GM23338 (cell line): ENCODE measurements at regions not wholly inside any gene's neighbourhood (a gene's known extent, or its start where the extent isn't known, plus 50 kb on each side); places are given as distances from the start of the nearest gene placed in this dataset.

Experiments
- ATAC-seq: fragments of 200-7000 bp; cut with Tn5 transposase; 3 replicates; pipeline ENCODE4 v1.9.1; 2020
- DNase-seq: peaks from one replicate; pipeline ENCODE4 v3.0.0-alpha.2; 2015; ENCODE audit warnings: low spot score
- H2AFZ ChIP-seq: fragments of 200-600 bp; sonication (generic); 2 replicates; pipeline ENCODE4 v1.8.0; 2016; ENCODE audit warnings: antibody characterized with exemption, mild to moderate bottlenecking, moderate library complexity
- H3F3A ChIP-seq: fragments of 200-600 bp; sonication (generic); replicated peaks from 2 replicates; pipeline ENCODE4 v1.8.0; 2017; ENCODE audit warnings: antibody characterized with exemption, mixed run types, low read depth
- H3K27ac ChIP-seq: fragments of 200-600 bp; sonication (generic); 2 replicates; pipeline ENCODE4 v1.6.1; 2016; ENCODE audit warnings: low read depth
- H3K27me3 ChIP-seq: fragments of 200-600 bp; sonication (generic); 2 replicates; pipeline ENCODE4 v1.8.0; 2016; ENCODE audit warnings: mild to moderate bottlenecking, mixed run types, moderate library complexity; ENCODE audit not compliant: insufficient read depth
- H3K36me3 ChIP-seq: fragments of 200-600 bp; sonication (generic); 2 replicates; pipeline ENCODE4 v1.8.0; 2016; ENCODE audit warnings: mild to moderate bottlenecking; ENCODE audit not compliant: insufficient read depth
- H3K4me1 ChIP-seq: fragments of 200-600 bp; sonication (generic); 2 replicates; pipeline ENCODE4 v1.8.0; 2016; ENCODE audit warnings: mild to moderate bottlenecking, moderate library complexity; ENCODE audit not compliant: insufficient read depth
- H3K4me2 ChIP-seq: fragments of 200-600 bp; sonication (generic); 2 replicates; pipeline ENCODE4 v1.7.1; 2017; ENCODE audit warnings: mixed run types
- H3K4me3 ChIP-seq: fragments of 200-600 bp; sonication (generic); 2 replicates; pipeline ENCODE4 v1.6.1; 2016; ENCODE audit warnings: mixed run types
- H3K79me2 ChIP-seq: fragments of 200-600 bp; sonication (generic); replicated peaks from 2 replicates; pipeline ENCODE4 v1.8.0; 2017; ENCODE audit warnings: mild to moderate bottlenecking; ENCODE audit not compliant: insufficient read depth
- H3K9me2 ChIP-seq: fragments of 200-600 bp; sonication (generic); 2 replicates; pipeline ENCODE4 v1.8.0; 2017; ENCODE audit not compliant: insufficient read depth
- H4K20me1 ChIP-seq: fragments of 200-600 bp; sonication (generic); replicated peaks from 2 replicates; pipeline ENCODE4 v1.8.0; 2017; ENCODE audit warnings: mild to moderate bottlenecking; ENCODE audit not compliant: insufficient read depth
- H3K27ac Mint-ChIP-seq: 2 replicates; pipeline ENCODE4 v1.8.0; 2020; ENCODE audit warnings: inconsistent platforms, mild to moderate bottlenecking, moderate library complexity, mixed read lengths
- H3K27me3 Mint-ChIP-seq: 3 replicates; pipeline ENCODE4 v1.8.0; 2022; ENCODE audit warnings: low read depth, mild to moderate bottlenecking, moderate library complexity, mixed read lengths, inconsistent platforms; ENCODE audit not compliant: insufficient read depth, poor library complexity
- H3K36me3 Mint-ChIP-seq: 3 replicates; pipeline ENCODE4 v1.8.0; 2021; ENCODE audit warnings: low read depth, mild to moderate bottlenecking, inconsistent platforms, moderate library complexity, mixed read lengths
- H3K4me1 Mint-ChIP-seq: 3 replicates; pipeline ENCODE4 v1.8.0; 2020; ENCODE audit warnings: mild to moderate bottlenecking, inconsistent platforms, mixed read lengths
- H3K4me3 Mint-ChIP-seq: 3 replicates; pipeline ENCODE4 v1.8.0; 2021; ENCODE audit warnings: moderate library complexity, mild to moderate bottlenecking, inconsistent platforms, mixed read lengths
- H3K9me3 Mint-ChIP-seq: 3 replicates; pipeline ENCODE4 v1.8.0; 2020; ENCODE audit warnings: moderate library complexity, mild to moderate bottlenecking, inconsistent platforms, mixed read lengths
- JUNB ChIP-seq: IDR thresholded peaks from one replicate; pipeline ENCODE4 v1.6.1; 2016; ENCODE audit warnings: antibody characterized with exemption; ENCODE audit not compliant: unreplicated experiment
- NANOG ChIP-seq: IDR thresholded peaks from 2 replicates; pipeline ENCODE4 v1.6.1; 2016; ENCODE audit warnings: antibody characterized with exemption, borderline replicate concordance
- STAT1 ChIP-seq: IDR thresholded peaks from one replicate; pipeline ENCODE4 v1.6.1; 2016; ENCODE audit warnings: antibody characterized with exemption; ENCODE audit not compliant: unreplicated experiment
- ZNF114 ChIP-seq: fragments of 250-450 bp; sonication (Bioruptor Pico); IDR thresholded peaks from 2 replicates; pipeline ENCODE4 v1.5.0; 2020; ENCODE audit warnings: mild to moderate bottlenecking, moderate library complexity
- ZNF331 ChIP-seq: fragments of 250-450 bp; sonication (Bioruptor Pico); IDR thresholded peaks from 2 replicates; pipeline ENCODE4 v1.5.0; 2020; ENCODE audit warnings: low read depth, mild to moderate bottlenecking, moderate library complexity
- TF ChIP-seq, protein P1 (sequence below): IDR thresholded peaks from 2 replicates; pipeline ENCODE4 v1.6.1; 2016; ENCODE audit warnings: antibody characterized with exemption
- TF ChIP-seq, protein P2 (sequence below): IDR thresholded peaks from one replicate; pipeline ENCODE4 v1.6.1; 2018; ENCODE audit warnings: antibody characterized with exemption; ENCODE audit not compliant: unreplicated experiment
- TF ChIP-seq, protein P3 (sequence below): fragments of 250-450 bp; sonication (Bioruptor Pico); IDR thresholded peaks from 2 replicates; pipeline ENCODE4 v1.5.0; 2020; ENCODE audit warnings: mild to moderate bottlenecking, moderate library complexity
- TF ChIP-seq, protein P4 (sequence below), 2 experiments: fragments of 200-600 bp in 1 of 2; sonication (generic) in 1 of 2; conservative IDR thresholded peaks; 2 replicates each; pipeline versions ENCODE4 v1.5.1 to v1.6.1; 2016 to 2017; ENCODE audit warnings: antibody characterized with exemption in 2 of 2, low read depth in 2 of 2, mild to moderate bottlenecking in 2 of 2, moderate library complexity in 1 of 2

DNA sequence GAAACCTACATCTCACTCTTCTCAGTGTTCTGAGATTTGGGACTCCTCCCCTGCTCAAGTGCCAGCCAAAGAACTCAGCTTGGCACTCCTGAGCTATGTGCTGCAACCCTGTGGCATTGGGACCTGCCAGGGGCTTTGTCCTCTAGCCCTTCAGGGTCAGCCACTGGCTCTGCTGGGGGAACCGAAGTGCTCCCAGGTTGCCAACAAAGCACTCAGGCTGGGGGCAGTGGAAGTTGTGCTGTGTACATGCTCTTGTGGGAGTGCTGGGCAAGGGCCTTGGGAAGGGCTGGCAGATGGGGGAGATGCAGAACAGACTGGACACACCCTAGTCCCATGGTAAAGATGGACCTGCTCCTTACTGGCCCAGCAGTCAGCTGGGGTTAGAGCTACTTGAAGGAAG, 498.6 kb downstream of the CAAP1 start (continued):
- TF ChIP-seq, protein P1, sequence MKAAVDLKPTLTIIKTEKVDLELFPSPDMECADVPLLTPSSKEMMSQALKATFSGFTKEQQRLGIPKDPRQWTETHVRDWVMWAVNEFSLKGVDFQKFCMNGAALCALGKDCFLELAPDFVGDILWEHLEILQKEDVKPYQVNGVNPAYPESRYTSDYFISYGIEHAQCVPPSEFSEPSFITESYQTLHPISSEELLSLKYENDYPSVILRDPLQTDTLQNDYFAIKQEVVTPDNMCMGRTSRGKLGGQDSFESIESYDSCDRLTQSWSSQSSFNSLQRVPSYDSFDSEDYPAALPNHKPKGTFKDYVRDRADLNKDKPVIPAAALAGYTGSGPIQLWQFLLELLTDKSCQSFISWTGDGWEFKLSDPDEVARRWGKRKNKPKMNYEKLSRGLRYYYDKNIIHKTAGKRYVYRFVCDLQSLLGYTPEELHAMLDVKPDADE, result no peak
- no peak for TF ChIP-seq JUNB
- TF ChIP-seq ZNF114 (CRISPR knock-in tag), result no peak
- TF ChIP-seq, protein P2, sequence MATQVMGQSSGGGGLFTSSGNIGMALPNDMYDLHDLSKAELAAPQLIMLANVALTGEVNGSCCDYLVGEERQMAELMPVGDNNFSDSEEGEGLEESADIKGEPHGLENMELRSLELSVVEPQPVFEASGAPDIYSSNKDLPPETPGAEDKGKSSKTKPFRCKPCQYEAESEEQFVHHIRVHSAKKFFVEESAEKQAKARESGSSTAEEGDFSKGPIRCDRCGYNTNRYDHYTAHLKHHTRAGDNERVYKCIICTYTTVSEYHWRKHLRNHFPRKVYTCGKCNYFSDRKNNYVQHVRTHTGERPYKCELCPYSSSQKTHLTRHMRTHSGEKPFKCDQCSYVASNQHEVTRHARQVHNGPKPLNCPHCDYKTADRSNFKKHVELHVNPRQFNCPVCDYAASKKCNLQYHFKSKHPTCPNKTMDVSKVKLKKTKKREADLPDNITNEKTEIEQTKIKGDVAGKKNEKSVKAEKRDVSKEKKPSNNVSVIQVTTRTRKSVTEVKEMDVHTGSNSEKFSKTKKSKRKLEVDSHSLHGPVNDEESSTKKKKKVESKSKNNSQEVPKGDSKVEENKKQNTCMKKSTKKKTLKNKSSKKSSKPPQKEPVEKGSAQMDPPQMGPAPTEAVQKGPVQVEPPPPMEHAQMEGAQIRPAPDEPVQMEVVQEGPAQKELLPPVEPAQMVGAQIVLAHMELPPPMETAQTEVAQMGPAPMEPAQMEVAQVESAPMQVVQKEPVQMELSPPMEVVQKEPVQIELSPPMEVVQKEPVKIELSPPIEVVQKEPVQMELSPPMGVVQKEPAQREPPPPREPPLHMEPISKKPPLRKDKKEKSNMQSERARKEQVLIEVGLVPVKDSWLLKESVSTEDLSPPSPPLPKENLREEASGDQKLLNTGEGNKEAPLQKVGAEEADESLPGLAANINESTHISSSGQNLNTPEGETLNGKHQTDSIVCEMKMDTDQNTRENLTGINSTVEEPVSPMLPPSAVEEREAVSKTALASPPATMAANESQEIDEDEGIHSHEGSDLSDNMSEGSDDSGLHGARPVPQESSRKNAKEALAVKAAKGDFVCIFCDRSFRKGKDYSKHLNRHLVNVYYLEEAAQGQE, result no peak
- no peak for TF ChIP-seq ZNF331 (CRISPR knock-in tag)

DNA sequence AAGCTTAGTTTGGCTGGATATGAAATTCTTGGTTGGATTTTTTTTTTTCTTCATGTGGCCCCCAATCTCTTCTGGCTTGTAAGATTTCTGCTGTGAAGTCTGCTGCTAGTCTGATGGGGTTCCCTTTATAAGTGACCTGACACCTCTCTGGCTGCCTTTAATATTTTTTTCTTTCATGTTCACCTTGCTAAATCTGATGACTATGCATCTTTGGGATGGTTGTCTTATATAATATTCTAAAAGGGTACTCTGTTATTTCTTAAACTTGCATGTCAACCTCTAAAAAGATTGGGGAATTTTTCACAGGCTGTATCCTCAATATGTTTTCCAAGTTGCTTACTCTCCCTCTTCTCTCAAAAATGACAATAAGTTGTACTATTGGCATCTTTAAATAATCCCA, 500.0 kb downstream of the CAAP1 start:
- DNase-seq (no peak), ATAC-seq (no peak)
- H3K4me3 Mint-ChIP-seq, result no peak overlapping the region
- no peak overlapping the region for H2AFZ ChIP-seq
- H3K4me1 ChIP-seq, result no peaks in the 10 kb centered on the region
- H3K4me3 ChIP-seq, result no peak overlapping the region
- no peaks in the 10 kb centered on the region for H3K27me3 ChIP-seq
- no peaks in the 10 kb centered on the region for H3F3A ChIP-seq
- H3K4me2 ChIP-seq, result no peak overlapping the region
- no peaks in the 10 kb centered on the region for H3K79me2 ChIP-seq
- no peak overlapping the region for H3K27ac ChIP-seq
- no peak overlapping the region for H3K27ac Mint-ChIP-seq
- H3K27me3 Mint-ChIP-seq, result no peaks in the 10 kb centered on the region
- peaks cover 22% of the 10 kb centered on the region for H3K36me3 Mint-ChIP-seq
- H3K9me3 Mint-ChIP-seq, result peaks cover 27% of the 10 kb centered on the region
- no peaks in the 10 kb centered on the region for H3K36me3 ChIP-seq
- no peaks in the 10 kb centered on the region for H3K4me1 Mint-ChIP-seq
- no peaks in the 10 kb centered on the region for H4K20me1 ChIP-seq
- 0 out of 2 replicates have a peak, but pooled peaks cover 3% of the 10 kb centered on the region for H3K9me2 ChIP-seq
- TF ChIP-seq STAT1 (no peak), JUNB (no peak), NANOG (no peak), ZNF114 (CRISPR knock-in tag) (no peak)
- TF ChIP-seq, protein P3, sequence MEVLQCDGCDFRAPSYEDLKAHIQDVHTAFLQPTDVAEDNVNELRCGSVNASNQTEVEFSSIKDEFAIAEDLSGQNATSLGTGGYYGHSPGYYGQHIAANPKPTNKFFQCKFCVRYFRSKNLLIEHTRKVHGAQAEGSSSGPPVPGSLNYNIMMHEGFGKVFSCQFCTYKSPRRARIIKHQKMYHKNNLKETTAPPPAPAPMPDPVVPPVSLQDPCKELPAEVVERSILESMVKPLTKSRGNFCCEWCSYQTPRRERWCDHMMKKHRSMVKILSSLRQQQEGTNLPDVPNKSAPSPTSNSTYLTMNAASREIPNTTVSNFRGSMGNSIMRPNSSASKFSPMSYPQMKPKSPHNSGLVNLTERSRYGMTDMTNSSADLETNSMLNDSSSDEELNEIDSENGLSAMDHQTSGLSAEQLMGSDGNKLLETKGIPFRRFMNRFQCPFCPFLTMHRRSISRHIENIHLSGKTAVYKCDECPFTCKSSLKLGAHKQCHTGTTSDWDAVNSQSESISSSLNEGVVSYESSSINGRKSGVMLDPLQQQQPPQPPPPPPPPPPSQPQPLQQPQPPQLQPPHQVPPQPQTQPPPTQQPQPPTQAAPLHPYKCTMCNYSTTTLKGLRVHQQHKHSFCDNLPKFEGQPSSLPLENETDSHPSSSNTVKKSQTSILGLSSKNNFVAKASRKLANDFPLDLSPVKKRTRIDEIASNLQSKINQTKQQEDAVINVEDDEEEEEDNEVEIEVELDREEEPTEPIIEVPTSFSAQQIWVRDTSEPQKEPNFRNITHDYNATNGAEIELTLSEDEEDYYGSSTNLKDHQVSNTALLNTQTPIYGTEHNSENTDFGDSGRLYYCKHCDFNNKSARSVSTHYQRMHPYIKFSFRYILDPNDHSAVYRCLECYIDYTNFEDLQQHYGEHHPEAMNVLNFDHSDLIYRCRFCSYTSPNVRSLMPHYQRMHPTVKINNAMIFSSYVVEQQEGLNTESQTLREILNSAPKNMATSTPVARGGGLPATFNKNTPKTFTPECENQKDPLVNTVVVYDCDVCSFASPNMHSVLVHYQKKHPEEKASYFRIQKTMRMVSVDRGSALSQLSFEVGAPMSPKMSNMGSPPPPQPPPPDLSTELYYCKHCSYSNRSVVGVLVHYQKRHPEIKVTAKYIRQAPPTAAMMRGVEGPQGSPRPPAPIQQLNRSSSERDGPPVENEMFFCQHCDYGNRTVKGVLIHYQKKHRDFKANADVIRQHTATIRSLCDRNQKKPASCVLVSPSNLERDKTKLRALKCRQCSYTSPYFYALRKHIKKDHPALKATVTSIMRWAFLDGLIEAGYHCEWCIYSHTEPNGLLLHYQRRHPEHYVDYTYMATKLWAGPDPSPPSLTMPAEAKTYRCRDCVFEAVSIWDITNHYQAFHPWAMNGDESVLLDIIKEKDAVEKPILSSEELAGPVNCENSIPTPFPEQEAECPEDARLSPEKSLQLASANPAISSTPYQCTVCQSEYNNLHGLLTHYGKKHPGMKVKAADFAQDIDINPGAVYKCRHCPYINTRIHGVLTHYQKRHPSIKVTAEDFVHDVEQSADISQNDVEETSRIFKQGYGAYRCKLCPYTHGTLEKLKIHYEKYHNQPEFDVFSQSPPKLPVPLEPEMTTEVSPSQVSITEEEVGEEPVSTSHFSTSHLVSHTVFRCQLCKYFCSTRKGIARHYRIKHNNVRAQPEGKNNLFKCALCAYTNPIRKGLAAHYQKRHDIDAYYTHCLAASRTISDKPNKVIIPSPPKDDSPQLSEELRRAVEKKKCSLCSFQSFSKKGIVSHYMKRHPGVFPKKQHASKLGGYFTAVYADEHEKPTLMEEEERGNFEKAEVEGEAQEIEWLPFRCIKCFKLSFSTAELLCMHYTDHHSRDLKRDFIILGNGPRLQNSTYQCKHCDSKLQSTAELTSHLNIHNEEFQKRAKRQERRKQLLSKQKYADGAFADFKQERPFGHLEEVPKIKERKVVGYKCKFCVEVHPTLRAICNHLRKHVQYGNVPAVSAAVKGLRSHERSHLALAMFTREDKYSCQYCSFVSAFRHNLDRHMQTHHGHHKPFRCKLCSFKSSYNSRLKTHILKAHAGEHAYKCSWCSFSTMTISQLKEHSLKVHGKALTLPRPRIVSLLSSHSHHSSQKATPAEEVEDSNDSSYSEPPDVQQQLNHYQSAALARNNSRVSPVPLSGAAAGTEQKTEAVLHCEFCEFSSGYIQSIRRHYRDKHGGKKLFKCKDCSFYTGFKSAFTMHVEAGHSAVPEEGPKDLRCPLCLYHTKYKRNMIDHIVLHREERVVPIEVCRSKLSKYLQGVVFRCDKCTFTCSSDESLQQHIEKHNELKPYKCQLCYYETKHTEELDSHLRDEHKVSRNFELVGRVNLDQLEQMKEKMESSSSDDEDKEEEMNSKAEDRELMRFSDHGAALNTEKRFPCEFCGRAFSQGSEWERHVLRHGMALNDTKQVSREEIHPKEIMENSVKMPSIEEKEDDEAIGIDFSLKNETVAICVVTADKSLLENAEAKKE, result no peak
- TF ChIP-seq, protein P4, sequence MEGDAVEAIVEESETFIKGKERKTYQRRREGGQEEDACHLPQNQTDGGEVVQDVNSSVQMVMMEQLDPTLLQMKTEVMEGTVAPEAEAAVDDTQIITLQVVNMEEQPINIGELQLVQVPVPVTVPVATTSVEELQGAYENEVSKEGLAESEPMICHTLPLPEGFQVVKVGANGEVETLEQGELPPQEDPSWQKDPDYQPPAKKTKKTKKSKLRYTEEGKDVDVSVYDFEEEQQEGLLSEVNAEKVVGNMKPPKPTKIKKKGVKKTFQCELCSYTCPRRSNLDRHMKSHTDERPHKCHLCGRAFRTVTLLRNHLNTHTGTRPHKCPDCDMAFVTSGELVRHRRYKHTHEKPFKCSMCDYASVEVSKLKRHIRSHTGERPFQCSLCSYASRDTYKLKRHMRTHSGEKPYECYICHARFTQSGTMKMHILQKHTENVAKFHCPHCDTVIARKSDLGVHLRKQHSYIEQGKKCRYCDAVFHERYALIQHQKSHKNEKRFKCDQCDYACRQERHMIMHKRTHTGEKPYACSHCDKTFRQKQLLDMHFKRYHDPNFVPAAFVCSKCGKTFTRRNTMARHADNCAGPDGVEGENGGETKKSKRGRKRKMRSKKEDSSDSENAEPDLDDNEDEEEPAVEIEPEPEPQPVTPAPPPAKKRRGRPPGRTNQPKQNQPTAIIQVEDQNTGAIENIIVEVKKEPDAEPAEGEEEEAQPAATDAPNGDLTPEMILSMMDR (conservative IDR thresholded peaks at IDR 0.05; ENCODE audit: low read depth in 2 of 2), result no peak
- TF ChIP-seq, protein P1, result no peak
